ENCODE measurements at regions not wholly inside any gene's neighbourhood (a gene's known extent, or its start where the extent isn't known, plus 50 kb on each side); places are given as distances from the start of the nearest gene placed in this dataset.
"Not testable (repeated sequence)": the region's sequence is repeated elsewhere in the genome, so short reads cannot be mapped to it uniquely, and the experiment has no call there.

- DNase-seq (no peak), ATAC-seq (no peak)
- no peak overlapping the region for H3K4me3 Mint-ChIP-seq
- intact Hi-C loops (cut with DNase I, micrococcal nuclease) = no loop called here
- H3K27me3 Mint-ChIP-seq = peaks cover 5% of the 10 kb centered on the region
- POLR2A ChIA-PET = no interaction called here
- H3K4me1 Mint-ChIP-seq = no peaks in the 10 kb centered on the region
- H3K36me3 Mint-ChIP-seq (ENCODE audit: low read depth) = no peaks in the 10 kb centered on the region
- H3K9me3 Mint-ChIP-seq (ENCODE audit: low read depth) = no peaks in the 10 kb centered on the region
- H3K27ac Mint-ChIP-seq = no peak overlapping the region
- CTCF ChIA-PET = interaction anchor here (0.6 to 0.7 kb wide), 2 partner anchors 18 to 173 kb away, joined by 3 to 9 read pairs; no protein-coding TSS in a partner anchor
Measured at GRCh38 chr3:32632533-32633265, 52.3 kb upstream of the CNOT10 start.

DNA sequence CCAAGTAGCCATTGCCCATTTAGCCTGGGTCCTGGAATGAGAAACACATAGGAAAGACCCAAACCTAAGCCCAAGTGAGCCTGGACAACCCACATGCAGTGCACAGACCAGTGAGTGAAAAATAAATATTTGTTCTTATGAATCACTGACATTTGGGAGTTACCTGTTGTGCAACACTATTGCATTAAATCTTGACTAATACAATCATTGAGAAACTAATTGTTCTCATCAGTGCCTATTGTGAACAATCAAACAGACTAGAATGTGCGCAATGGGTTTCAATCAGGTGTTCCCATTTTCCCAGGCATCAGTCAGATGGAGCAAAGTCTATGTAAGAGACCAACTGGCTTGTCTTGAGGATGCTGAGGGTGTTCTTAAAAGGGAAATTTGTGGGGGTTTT, 54.7 kb upstream of the CNOT10 start:
- POLR2A ChIA-PET = no interaction called here

GRCh38 chr3:32626631-32627030, 56.0 kb upstream of the DYNC1LI1 start:
- ChIA-PET CTCF (interaction anchor here (0.6 to 0.7 kb wide), 2 partner anchors 256 to 461 kb away, joined by 3 read pairs; no protein-coding TSS in a partner anchor), POLR2A (interaction anchor here (0.7 kb wide), 1 partner anchor 1408 kb away, joined by 4 read pairs; no protein-coding TSS in a partner anchor)
- H3K4me1 Mint-ChIP-seq = no peaks in the 10 kb centered on the region
- DNase-seq = no peak
- no peaks in the 10 kb centered on the region for H3K9me3 Mint-ChIP-seq (ENCODE audit: low read depth)
- no peaks in the 10 kb centered on the region for H3K36me3 Mint-ChIP-seq (ENCODE audit: low read depth)
- peaks cover 4% of the 10 kb centered on the region for H3K27me3 Mint-ChIP-seq
- H3K4me3 Mint-ChIP-seq = no peak overlapping the region
- ATAC-seq = no peak
- intact Hi-C loops (cut with DNase I, micrococcal nuclease) = no loop called here
- no peak overlapping the region for H3K27ac Mint-ChIP-seq

More for the DNA sequence above, 54.7 kb upstream of the CNOT10 start:
- H3K36me3 Mint-ChIP-seq (ENCODE audit: low read depth) = no peaks in the 10 kb centered on the region
- peaks cover 5% of the 10 kb centered on the region for H3K27me3 Mint-ChIP-seq
- H3K27ac Mint-ChIP-seq = no peak overlapping the region
- CTCF ChIA-PET = interaction anchor here (0.5 kb wide), 1 partner anchor 415 kb away, joined by 5 read pairs; no protein-coding TSS in a partner anchor
- ATAC-seq = no peak
- intact Hi-C loops (cut with DNase I, micrococcal nuclease) = loop anchor here in 1 of 2 experiments (2.0 kb wide), 1 partner anchor 21 kb away; no protein-coding TSS in a partner anchor
- no peaks in the 10 kb centered on the region for H3K9me3 Mint-ChIP-seq (ENCODE audit: low read depth)
- no peak overlapping the region for H3K4me3 Mint-ChIP-seq
- no peaks in the 10 kb centered on the region for H3K4me1 Mint-ChIP-seq
- DNase-seq = no peak

- H3K27me3 Mint-ChIP-seq; CTCF ChIA-PET; intact Hi-C loops (cut with DNase I, micrococcal nuclease); H3K36me3 Mint-ChIP-seq (ENCODE audit: low read depth); DNase-seq; H3K27ac Mint-ChIP-seq; H3K4me3 Mint-ChIP-seq; H3K4me1 Mint-ChIP-seq; POLR2A ChIA-PET; H3K9me3 Mint-ChIP-seq (ENCODE audit: low read depth); ATAC-seq: not testable (repeated sequence)
Measured at GRCh38 chr3:32625543-32626176, 55.0 kb upstream of the DYNC1LI1 start.

DNA sequence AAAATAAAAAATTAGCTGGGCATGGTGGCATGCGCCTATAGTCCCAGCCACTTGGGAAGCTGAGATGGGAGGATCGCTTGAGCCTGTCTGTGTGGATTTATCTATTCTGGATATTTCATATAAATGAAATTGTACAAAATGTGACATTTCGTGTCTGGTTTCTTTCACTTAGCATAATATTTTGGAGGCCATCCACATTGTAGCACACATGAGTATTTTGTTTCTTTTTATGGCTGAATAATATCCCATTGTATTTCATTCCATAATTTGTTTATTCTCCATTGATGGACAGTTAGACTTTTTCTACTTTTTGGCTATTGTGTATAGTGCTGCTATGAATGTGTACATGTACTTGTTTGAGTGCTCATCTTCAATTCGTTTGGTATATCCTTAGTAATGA, 52.9 kb upstream of the DYNC1LI1 start:
- H3K36me3 Mint-ChIP-seq (ENCODE audit: low read depth) = no peaks in the 10 kb centered on the region
- POLR2A ChIA-PET = no interaction called here
- H3K9me3 Mint-ChIP-seq (ENCODE audit: low read depth) = no peaks in the 10 kb centered on the region
- intact Hi-C loops (cut with DNase I, micrococcal nuclease) = no loop called here
- no peak overlapping the region for H3K27ac Mint-ChIP-seq
- H3K4me3 Mint-ChIP-seq = no peak overlapping the region
- CTCF ChIA-PET = no interaction called here
- peaks cover 2% of the 10 kb centered on the region for H3K27me3 Mint-ChIP-seq
- no peak for DNase-seq
- H3K4me1 Mint-ChIP-seq = no peaks in the 10 kb centered on the region
- no peak for ATAC-seq

GRCh38 chr3:32621466-32621865, 50.8 kb upstream of the DYNC1LI1 start:
- Mint-ChIP-seq H3K27ac (no peak overlapping the region), H3K27me3 (peaks cover 2% of the 10 kb centered on the region), H3K4me1 (no peaks in the 10 kb centered on the region), H3K4me3 (no peak overlapping the region), H3K9me3 (ENCODE audit: low read depth) (no peaks in the 10 kb centered on the region), H3K36me3 (ENCODE audit: low read depth) (no peaks in the 10 kb centered on the region)
- DNase-seq (no peak), ATAC-seq (no peak)
- POLR2A ChIA-PET = no interaction called here
- intact Hi-C loops (cut with DNase I, micrococcal nuclease) = no loop called here
- CTCF ChIA-PET = interaction anchor here (0.6 to 0.9 kb wide), 2 partner anchors 49 to 152 kb away, joined by 3 read pairs; no protein-coding TSS in a partner anchor

- H3K27me3 Mint-ChIP-seq = peaks cover 2% of the 10 kb centered on the region
- H3K36me3 Mint-ChIP-seq (ENCODE audit: low read depth) = no peaks in the 10 kb centered on the region
- DNase-seq (no peak), ATAC-seq (no peak)
- intact Hi-C loops (cut with DNase I, micrococcal nuclease) = no loop called here
- POLR2A ChIA-PET = no interaction called here
- no peaks in the 10 kb centered on the region for H3K4me1 Mint-ChIP-seq
- no peak overlapping the region for H3K4me3 Mint-ChIP-seq
- no peak overlapping the region for H3K27ac Mint-ChIP-seq
- CTCF ChIA-PET = interaction anchor here (0.6 to 0.9 kb wide), 2 partner anchors 50 to 151 kb away, joined by 3 read pairs; no protein-coding TSS in a partner anchor
- no peaks in the 10 kb centered on the region for H3K9me3 Mint-ChIP-seq (ENCODE audit: low read depth)
Measured at GRCh38 chr3:32620611-32621310, 50.1 kb upstream of the DYNC1LI1 start.
